Mammary epithelial cell (primary cell): ENCODE measurements at regions not wholly inside any gene's neighbourhood (a gene's known extent, or its start where the extent isn't known, plus 50 kb on each side); places are given as distances from the start of the nearest gene placed in this dataset.

Experiments
- EZH2 ChIP-seq: IDR thresholded peaks from 2 replicates; pipeline ENCODE4 v1.6.1; 2012; ENCODE audit warnings: low read length, inconsistent platforms, borderline replicate concordance
- TF ChIP-seq, protein P1 (sequence below), 2 donors: IDR thresholded peaks in 1 of 2; conservative IDR thresholded peaks in 1 of 2; 2 replicates each; pipeline ENCODE4 v1.5.1; 2011 to 2012; ENCODE audit warnings: inconsistent platforms in 2 of 2, low read length in 2 of 2, mild to moderate bottlenecking in 2 of 2, control low read depth in 1 of 2, low read depth in 1 of 2; ENCODE audit not compliant: insufficient read depth in 1 of 2; ENCODE audit errors: extremely low read depth in 1 of 2

DNA sequence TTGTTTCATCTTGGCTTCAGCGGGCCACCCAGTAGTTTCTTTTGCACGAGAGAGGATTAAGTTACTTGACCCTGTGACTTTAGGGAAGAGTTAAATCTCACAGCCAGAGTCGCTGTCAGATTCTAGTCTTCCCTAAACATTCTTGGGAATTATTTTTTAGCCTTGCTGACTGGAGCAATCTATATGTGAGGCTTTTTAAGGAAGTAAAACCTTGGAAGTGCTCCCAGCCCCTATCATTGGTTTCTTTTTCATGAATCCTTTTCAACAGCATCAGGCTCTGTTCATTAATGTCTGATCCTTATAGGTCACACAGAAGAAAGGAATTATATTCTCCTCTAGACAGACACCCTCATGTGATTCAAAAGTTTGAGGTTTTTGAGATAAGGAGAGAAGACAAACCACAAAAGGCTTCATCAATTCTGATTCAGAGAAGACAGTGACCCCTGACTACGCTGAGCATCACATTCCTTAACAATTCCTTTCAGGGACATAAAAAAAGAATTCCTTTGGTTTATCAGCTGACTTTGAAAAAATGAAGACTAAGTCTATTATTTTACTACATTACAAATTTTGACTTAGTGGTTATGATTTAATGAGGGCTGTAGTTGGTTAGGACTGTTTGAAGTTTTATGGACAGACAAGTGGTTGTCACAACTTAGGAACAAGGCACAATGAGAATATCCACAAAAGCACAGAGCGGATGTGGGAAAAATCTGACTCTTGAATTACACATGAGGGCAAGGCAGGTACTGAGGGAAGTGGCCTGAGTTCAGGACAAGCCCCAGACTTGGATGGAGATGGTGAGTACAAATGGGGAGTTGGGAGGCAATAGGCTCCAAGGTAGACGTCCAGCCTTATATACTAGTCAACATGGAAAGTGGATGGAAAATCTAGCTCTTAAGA lies 171.1 kb upstream of the STT3B start:
- TF ChIP-seq, protein P1, sequence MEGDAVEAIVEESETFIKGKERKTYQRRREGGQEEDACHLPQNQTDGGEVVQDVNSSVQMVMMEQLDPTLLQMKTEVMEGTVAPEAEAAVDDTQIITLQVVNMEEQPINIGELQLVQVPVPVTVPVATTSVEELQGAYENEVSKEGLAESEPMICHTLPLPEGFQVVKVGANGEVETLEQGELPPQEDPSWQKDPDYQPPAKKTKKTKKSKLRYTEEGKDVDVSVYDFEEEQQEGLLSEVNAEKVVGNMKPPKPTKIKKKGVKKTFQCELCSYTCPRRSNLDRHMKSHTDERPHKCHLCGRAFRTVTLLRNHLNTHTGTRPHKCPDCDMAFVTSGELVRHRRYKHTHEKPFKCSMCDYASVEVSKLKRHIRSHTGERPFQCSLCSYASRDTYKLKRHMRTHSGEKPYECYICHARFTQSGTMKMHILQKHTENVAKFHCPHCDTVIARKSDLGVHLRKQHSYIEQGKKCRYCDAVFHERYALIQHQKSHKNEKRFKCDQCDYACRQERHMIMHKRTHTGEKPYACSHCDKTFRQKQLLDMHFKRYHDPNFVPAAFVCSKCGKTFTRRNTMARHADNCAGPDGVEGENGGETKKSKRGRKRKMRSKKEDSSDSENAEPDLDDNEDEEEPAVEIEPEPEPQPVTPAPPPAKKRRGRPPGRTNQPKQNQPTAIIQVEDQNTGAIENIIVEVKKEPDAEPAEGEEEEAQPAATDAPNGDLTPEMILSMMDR (conservative IDR thresholded peaks at IDR 0.05 in 1 of 2, IDR thresholded peaks at IDR 0.05 in 1 of 2; ENCODE audit: extremely low read depth in 1 of 2, insufficient read depth in 1 of 2, low read depth in 1 of 2, low read length in 2 of 2), result no peak
- TF ChIP-seq EZH2, result no peak
